Neutrophil (primary cell): ENCODE measurements at regions not wholly inside any gene's neighbourhood (a gene's known extent, or its start where the extent isn't known, plus 50 kb on each side); places are given as distances from the start of the nearest gene placed in this dataset.

Source experiments
- H3K27ac ChIP-seq: fragments of 200-600 bp; sonication (generic); 2 replicates; pipeline ENCODE4 v1.5.1; 2016; ENCODE audit warnings: mild to moderate bottlenecking, moderate library complexity
- H3K27me3 ChIP-seq: fragments of 200-600 bp; sonication (generic); 2 replicates; pipeline ENCODE4 v1.6.0; 2016; ENCODE audit warnings: mild to moderate bottlenecking
- H3K36me3 ChIP-seq: fragments of 200-600 bp; sonication (generic); 2 replicates; pipeline ENCODE4 v1.5.1; 2017
- H3K4me1 ChIP-seq, 2 experiments: fragments of 200-600 bp in 1 of 2; sonication (generic) in 1 of 2; 1 replicate in 1 of 2; 2 replicates in 1 of 2; pipeline versions ENCODE4 v1.5.1 to v1.6.1; 2013 to 2016; ENCODE audit warnings: low read depth in 1 of 2, low read length in 1 of 2, mild to moderate bottlenecking in 1 of 2, moderate library complexity in 1 of 2; ENCODE audit not compliant: control insufficient read depth in 1 of 2, insufficient read depth in 1 of 2
- H3K4me3 ChIP-seq, 2 experiments: fragments of 200-600 bp in 1 of 2; sonication (generic) in 1 of 2; 1 replicate in 1 of 2; 2 replicates in 1 of 2; pipeline ENCODE4 v1.5.1; 2013 to 2016; ENCODE audit warnings: low read depth in 1 of 2, low read length in 1 of 2, mild to moderate bottlenecking in 1 of 2, moderate library complexity in 1 of 2
- H3K9me3 ChIP-seq: fragments of 200-600 bp; sonication (generic); 2 replicates; pipeline ENCODE4 v1.5.1; 2016
- TF ChIP-seq, protein P1 (sequence below): fragments of 200-600 bp; sonication (generic); IDR thresholded peaks from 2 replicates; pipeline ENCODE4 v1.5.1; 2016; ENCODE audit warnings: antibody characterized with exemption

DNA sequence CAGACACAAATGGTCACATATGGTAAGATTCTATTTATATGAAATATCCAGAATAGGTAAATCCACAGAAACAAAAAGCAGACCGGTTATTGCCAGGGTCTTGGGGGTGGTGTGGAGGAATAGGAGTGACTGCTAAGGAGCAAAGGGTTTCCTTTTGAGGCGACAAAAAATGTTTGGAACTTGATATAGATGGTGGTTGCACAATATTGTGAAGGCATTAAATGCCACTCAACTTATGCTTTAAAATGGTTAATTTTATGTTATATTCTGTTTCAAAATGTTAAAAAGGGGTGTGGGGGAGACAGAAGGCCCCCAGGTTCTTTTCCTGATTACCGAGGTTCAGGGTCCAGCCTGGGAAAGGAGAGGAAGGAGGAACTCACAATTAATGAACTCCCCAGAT is 304.4 kb downstream of the RRAGC start:
- peaks cover 11 to 14% of the 10 kb centered on the region in 2 experiments for H3K4me1 ChIP-seq
- H3K4me3 ChIP-seq, result no peak overlapping the region
- H3K9me3 ChIP-seq, result no peaks in the 10 kb centered on the region
- no peak overlapping the region for H3K27ac ChIP-seq
- H3K36me3 ChIP-seq, result no peaks in the 10 kb centered on the region
- peaks cover 24% of the 10 kb centered on the region for H3K27me3 ChIP-seq
- TF ChIP-seq, protein P1, sequence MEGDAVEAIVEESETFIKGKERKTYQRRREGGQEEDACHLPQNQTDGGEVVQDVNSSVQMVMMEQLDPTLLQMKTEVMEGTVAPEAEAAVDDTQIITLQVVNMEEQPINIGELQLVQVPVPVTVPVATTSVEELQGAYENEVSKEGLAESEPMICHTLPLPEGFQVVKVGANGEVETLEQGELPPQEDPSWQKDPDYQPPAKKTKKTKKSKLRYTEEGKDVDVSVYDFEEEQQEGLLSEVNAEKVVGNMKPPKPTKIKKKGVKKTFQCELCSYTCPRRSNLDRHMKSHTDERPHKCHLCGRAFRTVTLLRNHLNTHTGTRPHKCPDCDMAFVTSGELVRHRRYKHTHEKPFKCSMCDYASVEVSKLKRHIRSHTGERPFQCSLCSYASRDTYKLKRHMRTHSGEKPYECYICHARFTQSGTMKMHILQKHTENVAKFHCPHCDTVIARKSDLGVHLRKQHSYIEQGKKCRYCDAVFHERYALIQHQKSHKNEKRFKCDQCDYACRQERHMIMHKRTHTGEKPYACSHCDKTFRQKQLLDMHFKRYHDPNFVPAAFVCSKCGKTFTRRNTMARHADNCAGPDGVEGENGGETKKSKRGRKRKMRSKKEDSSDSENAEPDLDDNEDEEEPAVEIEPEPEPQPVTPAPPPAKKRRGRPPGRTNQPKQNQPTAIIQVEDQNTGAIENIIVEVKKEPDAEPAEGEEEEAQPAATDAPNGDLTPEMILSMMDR, result no peak

DNA sequence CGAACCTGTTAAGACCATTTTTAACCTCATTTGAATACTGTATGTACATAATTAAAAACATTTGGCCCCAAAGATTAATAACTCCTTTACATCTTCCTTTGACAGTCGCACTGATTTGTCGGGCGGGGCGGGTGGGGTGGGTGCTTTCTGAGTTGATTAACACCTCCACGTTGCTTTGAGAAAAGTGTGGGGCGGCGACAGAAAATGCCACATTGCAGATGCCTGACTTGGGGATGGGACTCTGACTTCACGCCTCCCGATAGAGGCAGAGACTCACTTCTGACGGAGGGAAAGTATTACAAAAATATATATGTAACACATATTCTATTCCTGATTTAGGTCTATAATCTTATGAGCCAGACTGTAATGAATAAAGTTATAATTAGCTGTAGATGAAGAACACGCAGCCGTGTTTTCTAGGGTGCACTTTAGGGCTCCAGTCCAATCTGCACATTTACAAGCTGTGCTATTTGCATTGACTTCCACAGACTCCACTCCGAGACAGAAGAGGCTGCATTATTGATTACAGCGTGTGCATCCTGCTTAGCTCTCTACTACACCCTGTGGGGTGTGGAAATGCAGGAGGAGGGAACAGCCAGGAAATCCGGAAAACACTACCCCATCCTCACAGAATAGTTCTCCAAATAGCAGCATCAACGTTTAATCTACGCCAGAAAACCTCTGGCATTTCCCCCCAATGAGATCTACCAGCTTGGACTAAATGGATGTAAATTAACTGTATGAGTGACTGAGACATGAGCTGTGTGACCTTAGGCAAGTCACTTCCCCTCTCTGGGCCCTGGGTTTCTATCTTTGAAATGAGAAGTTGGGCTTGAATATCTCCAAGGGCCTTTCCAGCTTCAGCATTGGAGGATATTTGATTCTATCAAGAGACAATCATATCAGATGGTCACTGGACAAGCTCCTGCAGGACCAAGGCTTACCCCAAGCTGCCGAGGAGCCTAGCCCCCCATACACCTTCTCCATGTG is 308.0 kb downstream of the RRAGC start:
- Histone ChIP-seq H3K4me3 (no peak overlapping the region), H3K4me1 (no peaks in the 10 kb centered on the region), H3K36me3 (no peaks in the 10 kb centered on the region), H3K9me3 (no peaks in the 10 kb centered on the region), H3K27me3 (peaks cover 58% of the 10 kb centered on the region), H3K27ac (no peak overlapping the region)
- TF ChIP-seq, protein P1, result no peak

DNA sequence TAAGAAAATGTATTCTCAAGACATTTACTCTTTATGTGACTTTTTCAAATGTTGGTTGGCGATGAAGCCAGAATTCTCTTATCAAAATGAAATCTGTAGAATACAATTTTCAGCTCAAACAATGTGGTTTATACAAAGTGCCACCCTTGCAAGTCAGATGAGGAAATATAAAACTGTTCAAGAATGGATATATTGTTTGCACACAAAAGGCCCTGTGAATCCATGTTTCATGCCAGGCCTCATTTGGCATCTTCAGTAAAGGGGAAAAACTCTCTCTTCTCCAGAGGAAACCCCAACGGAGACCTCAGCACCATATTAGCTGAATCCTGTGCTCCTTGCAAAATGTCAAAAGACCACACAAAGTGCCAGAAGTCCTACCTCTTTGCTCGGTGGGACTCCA is 310.4 kb downstream of the RRAGC start:
- Histone ChIP-seq H3K4me3 (no peak overlapping the region), H3K36me3 (no peaks in the 10 kb centered on the region), H3K9me3 (no peaks in the 10 kb centered on the region), H3K4me1 (no peaks in the 10 kb centered on the region), H3K27me3 (peaks cover 73% of the 10 kb centered on the region), H3K27ac (no peak overlapping the region)
- TF ChIP-seq, protein P1, result no peak

DNA sequence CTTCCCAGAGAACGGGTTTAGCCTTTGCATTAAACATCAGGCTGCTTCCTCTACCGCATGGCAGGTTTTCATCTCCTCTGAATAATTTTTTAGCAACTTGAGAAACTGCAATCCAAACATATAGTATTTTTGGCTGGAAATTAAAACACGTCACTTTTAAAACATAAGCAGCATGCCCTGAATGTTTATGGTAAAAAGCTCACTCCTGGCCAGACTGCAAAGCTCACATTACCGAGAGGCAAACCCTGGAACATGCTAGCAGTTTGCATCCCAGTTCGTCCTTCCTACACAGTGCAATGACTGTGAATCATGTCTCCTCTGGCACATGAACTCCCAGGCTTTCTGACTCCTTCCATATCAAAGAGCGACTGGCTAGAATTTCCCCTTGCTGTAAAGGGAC is 312.3 kb downstream of the RRAGC start:
- Histone ChIP-seq H3K36me3 (no peaks in the 10 kb centered on the region), H3K27ac (no peak overlapping the region), H3K4me3 (no peak overlapping the region), H3K27me3 (peaks cover 70% of the 10 kb centered on the region), H3K4me1 (no peaks in the 10 kb centered on the region), H3K9me3 (no peaks in the 10 kb centered on the region)
- TF ChIP-seq, protein P1, result no peak

DNA sequence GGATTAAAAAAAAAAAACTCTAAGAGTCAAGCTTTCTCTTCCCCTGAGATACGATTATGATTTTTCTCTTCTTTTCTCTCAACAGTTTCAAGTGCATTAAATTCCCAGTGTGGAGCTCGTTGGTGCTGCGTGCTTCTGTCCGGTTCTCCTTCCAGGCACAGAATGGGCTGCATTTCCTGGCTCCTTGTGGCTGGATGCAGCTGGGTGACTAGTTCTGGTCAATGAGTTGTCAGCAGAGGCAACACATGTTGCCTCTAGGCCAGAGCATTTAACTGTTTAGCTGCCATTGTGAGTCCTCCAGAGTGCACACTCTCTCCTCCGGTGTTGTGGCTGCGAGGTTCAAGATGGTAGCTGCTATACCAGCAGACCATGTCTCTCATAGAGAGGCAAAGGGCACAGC is 312.9 kb downstream of the RRAGC start:
- TF ChIP-seq, protein P1, result no peak
- Histone ChIP-seq H3K36me3 (no peaks in the 10 kb centered on the region), H3K27ac (no peak overlapping the region), H3K27me3 (peaks cover 64% of the 10 kb centered on the region), H3K4me3 (no peak overlapping the region), H3K9me3 (no peaks in the 10 kb centered on the region), H3K4me1 (no peaks in the 10 kb centered on the region)
